ENCODE measurements at regions not wholly inside any gene's neighbourhood (a gene's known extent, or its start where the extent isn't known, plus 50 kb on each side); places are given as distances from the start of the nearest gene placed in this dataset.
"Not testable (repeated sequence)": the region's sequence is repeated elsewhere in the genome, so short reads cannot be mapped to it uniquely, and the experiment has no call there.

DNA sequence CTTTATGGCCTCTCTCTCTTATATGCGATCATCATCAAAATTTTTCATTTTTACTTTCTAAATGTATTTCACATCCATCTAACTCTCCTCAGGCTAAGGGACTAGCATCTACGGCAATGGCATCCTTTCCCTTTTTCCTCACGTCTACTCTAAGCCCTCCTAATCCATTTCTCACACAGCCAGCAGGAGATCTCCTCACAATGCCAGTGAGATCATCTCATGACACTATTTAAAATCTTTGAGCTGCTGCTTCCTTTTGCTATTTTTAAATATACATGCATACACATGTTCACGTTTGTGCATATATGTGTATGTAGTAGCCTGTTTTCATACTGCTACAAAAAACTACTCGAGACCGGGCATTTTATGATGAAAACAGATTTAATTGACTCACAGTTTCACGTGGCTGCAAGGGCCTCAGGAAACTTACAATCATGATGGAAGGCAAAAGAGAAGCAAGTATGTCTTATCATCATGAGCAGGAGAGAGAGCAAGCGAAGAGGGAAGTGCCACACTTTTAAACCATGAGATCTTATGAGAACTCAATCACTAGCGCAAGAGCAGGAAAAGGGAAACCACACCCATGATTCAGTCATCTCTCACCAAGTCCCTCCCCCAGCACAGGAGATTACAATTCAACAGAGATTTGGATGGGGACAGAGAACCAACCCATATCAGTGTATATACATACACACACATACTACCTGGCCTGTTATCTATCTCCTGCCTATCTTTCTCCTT lies 599.2 kb upstream of the ROBO1 start:
- H3K36me3 Mint-ChIP-seq (ENCODE audit: low read depth): no peaks in the 10 kb centered on the region
- intact Hi-C loops (cut with micrococcal nuclease): no loop called here
- H3K4me1 Mint-ChIP-seq (ENCODE audit: low read depth): no peaks in the 10 kb centered on the region
- no peaks in the 10 kb centered on the region for H3K27me3 Mint-ChIP-seq (ENCODE audit: insufficient read depth)
- no peak overlapping the region for H3K4me3 Mint-ChIP-seq
- H3K9me3 Mint-ChIP-seq: peaks cover 8% of the 10 kb centered on the region
- DNase-seq (ENCODE audit: low spot score): no peak
- H3K27ac Mint-ChIP-seq: no peak overlapping the region

DNA sequence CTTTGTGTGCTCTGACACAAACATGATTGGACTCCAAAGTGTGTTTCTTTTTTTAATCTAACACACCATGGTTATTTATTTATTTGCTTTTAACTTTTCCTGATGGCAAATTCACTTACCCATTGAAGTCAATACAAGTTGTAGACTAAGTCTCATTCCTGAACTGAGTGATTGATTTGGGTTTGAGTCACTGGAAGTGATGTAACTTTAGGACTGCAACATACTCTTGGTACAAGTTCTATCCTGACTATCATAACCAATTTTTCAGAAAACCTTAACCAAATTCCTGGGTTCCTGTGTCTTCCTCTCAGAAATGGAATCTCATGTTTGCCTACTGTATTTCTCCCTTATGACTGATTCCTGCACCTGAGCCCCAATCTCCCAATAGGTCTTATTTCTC lies 590.0 kb upstream of the ROBO1 start:
- Mint-ChIP-seq H3K9me3 (peaks cover 13% of the 10 kb centered on the region), H3K36me3 (ENCODE audit: low read depth) (no peaks in the 10 kb centered on the region), H3K27ac (no peak overlapping the region), H3K27me3 (ENCODE audit: insufficient read depth) (no peaks in the 10 kb centered on the region), H3K4me1 (ENCODE audit: low read depth) (no peaks in the 10 kb centered on the region), H3K4me3 (no peak overlapping the region)
- no peak for DNase-seq (ENCODE audit: low spot score)
- intact Hi-C loops (cut with micrococcal nuclease): no loop called here

DNA sequence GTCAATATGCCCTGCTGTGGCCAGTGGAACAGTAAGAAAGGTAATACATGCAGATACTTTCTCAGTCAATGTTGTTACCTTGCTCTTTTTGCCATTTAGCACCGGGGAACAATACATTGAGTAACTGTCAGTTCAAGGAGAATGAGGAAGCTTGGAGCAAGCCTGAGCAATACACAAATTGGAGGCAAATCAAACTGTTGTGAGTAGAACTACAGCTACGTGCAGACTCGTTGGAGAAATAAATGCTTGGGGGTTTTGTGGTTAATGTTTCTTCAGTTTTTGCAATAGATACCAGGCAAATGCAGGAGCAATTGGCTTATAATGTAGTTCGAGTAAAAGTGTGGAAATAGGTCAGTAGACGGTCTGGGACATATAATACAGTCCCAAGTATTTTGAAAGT lies 587.3 kb upstream of the ROBO1 start:
- Mint-ChIP-seq H3K27ac (no peak overlapping the region), H3K27me3 (ENCODE audit: insufficient read depth) (no peaks in the 10 kb centered on the region), H3K9me3 (peaks cover 22% of the 10 kb centered on the region), H3K4me1 (ENCODE audit: low read depth) (no peaks in the 10 kb centered on the region), H3K4me3 (no peak overlapping the region), H3K36me3 (ENCODE audit: low read depth) (no peaks in the 10 kb centered on the region)
- intact Hi-C loops (cut with micrococcal nuclease): no loop called here
- DNase-seq (ENCODE audit: low spot score): no peak

DNA sequence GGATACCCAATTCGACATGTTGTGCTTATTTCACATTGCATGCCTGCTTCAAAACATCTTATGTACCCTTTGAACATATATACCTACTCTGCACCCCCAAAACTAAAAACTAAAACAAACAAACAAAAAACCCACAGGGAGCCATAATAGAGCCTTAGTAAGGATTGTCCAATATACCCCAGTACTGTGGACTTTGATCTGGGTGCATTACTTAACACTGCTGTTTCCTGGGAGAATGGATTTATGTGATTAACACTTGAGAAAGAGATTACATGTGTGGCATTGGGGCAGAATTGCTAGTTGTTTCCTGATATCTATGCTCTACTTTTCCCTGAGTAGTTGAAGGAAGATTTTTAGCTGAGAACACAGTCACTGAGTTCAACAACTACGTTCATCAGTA lies 583.4 kb upstream of the ROBO1 start:
- intact Hi-C loops (cut with micrococcal nuclease): no loop called here
- Mint-ChIP-seq H3K4me1 (ENCODE audit: low read depth) (no peaks in the 10 kb centered on the region), H3K27ac (no peak overlapping the region), H3K4me3 (no peak overlapping the region), H3K9me3 (peaks cover 33% of the 10 kb centered on the region), H3K27me3 (ENCODE audit: insufficient read depth) (no peaks in the 10 kb centered on the region), H3K36me3 (ENCODE audit: low read depth) (no peaks in the 10 kb centered on the region)
- no peak for DNase-seq (ENCODE audit: low spot score)

DNA sequence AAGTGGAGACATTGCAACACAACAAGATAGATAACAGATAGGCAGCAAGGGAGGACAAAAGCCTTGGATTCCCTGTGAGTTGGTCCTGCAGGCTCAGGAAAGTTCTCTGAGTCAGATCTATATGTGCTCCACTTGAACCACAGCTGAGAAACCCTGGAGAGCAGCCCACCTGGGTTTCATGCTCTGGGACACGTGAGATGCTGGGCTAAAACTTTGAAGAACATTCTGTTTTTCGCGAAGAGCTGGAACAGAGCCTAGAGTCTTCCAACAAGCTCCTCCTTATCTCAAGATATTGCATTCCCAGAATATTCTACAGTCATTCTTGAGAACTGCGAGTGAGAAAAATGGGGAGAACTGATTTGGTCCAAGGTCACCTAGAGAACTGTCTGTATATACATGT lies 583.0 kb upstream of the ROBO1 start:
- no peak for DNase-seq (ENCODE audit: low spot score)
- no peaks in the 10 kb centered on the region for H3K36me3 Mint-ChIP-seq (ENCODE audit: low read depth)
- H3K4me3 Mint-ChIP-seq: no peak overlapping the region
- intact Hi-C loops (cut with micrococcal nuclease): no loop called here
- no peak overlapping the region for H3K27ac Mint-ChIP-seq
- peaks cover 33% of the 10 kb centered on the region for H3K9me3 Mint-ChIP-seq
- H3K27me3 Mint-ChIP-seq (ENCODE audit: insufficient read depth): no peaks in the 10 kb centered on the region
- H3K4me1 Mint-ChIP-seq (ENCODE audit: low read depth): no peaks in the 10 kb centered on the region

DNA sequence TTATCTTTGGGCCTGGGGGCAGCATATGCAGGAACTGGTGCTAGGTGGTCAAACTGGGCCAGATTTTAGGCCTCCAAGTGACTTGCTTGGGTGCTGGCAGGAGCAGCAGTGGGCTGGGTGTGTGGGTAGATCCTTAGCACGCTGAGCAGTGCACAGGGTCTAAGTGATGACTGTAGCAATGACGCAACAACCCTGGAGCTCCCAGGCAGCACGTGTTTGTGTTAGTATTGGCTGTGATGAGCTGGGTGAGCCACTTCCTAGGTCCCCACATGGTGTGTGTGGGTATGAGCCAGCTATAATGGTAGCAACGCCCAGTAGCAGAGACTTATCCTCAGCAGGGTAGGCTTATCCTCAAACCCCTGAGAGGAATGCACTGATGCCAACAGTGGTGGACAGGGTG lies 570.6 kb upstream of the ROBO1 start:
- intact Hi-C loops (cut with micrococcal nuclease): no loop called here
- Mint-ChIP-seq H3K4me3 (no peak overlapping the region), H3K9me3 (peaks cover 30% of the 10 kb centered on the region), H3K4me1 (ENCODE audit: low read depth) (no peaks in the 10 kb centered on the region), H3K27ac (no peak overlapping the region), H3K36me3 (ENCODE audit: low read depth) (no peaks in the 10 kb centered on the region), H3K27me3 (ENCODE audit: insufficient read depth) (no peaks in the 10 kb centered on the region)
- DNase-seq (ENCODE audit: low spot score): no peak

DNA sequence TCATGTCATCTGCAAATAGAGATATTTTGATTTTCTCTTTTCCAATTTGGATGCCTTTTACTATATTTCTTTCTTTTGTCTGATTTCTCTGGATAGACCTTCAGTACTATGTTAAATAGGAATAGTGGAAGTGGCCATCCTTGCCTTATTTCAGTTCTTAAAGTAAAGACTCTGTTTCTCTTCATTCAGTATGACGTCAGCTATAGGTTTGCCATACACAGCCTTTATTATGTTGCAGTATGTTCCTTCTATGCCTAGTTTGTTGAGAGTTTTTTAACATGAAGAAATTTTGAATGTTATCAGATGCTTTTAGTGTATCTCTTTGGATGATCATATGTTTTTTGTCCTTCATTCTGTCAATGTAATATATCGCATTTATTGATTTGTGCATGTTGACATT lies 566.7 kb upstream of the ROBO1 start:
- peaks cover 26% of the 10 kb centered on the region for H3K9me3 Mint-ChIP-seq
- H3K27ac Mint-ChIP-seq: no peak overlapping the region
- no peaks in the 10 kb centered on the region for H3K36me3 Mint-ChIP-seq (ENCODE audit: low read depth)
- no peaks in the 10 kb centered on the region for H3K4me1 Mint-ChIP-seq (ENCODE audit: low read depth)
- intact Hi-C loops (cut with micrococcal nuclease): no loop called here
- no peaks in the 10 kb centered on the region for H3K27me3 Mint-ChIP-seq (ENCODE audit: insufficient read depth)
- DNase-seq (ENCODE audit: low spot score): no peak
- no peak overlapping the region for H3K4me3 Mint-ChIP-seq

DNA sequence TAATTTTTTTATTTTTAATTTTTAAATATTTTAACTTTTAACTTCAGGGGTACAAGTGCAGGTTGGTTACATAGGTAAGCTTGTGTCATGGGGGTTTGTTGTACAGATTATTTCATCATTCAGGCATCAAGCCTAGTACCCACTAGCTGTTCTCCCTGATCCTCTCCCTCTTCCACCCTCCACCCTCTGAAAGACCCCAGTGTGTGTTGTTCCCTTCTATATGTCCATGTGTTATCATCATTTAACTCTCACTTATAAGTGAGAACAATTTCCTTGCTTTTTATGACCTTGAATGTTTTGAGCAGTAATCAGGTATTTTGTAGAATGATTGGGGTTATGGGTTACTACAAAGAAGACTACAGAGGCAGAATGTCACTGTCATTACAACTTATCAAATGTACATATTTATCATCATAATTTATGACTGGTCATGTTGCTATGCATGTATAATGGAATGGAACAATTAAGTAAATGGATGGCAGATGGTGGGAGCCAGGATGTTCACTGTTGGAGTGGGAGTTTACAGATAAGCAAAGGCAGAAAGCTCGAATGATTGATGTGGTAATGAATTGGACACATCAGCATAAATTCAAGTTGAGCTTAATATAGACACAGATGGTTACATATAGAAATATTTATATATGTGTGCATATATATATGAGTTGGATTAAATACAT lies 563.8 kb upstream of the ROBO1 start:
- intact Hi-C loops (cut with micrococcal nuclease): no loop called here
- Mint-ChIP-seq H3K36me3 (ENCODE audit: low read depth) (no peaks in the 10 kb centered on the region), H3K4me3 (no peak overlapping the region), H3K9me3 (peaks cover 21% of the 10 kb centered on the region), H3K4me1 (ENCODE audit: low read depth) (no peaks in the 10 kb centered on the region), H3K27me3 (ENCODE audit: insufficient read depth) (no peaks in the 10 kb centered on the region), H3K27ac (no peak overlapping the region)
- no peak for DNase-seq (ENCODE audit: low spot score)

DNA sequence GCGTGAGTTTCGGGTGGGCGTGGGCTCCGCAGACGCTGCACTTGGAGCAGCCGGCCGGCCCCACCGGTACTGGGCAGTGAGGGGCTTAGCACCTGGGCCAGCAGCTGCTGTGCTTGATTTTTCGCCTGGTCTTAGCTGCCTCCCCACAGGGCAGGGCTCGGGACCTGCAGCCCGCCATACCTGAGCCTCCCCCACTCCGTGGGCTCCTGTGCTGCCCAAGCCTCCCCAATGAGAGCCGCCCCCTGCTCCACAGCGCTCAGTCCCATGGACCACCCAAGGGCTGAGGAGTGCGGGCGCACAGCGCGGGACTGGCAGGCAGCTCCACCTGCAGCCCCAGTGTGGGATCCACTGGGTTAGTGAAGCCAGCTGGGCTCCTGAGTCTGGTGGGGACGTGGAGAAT lies 546.7 kb upstream of the ROBO1 start:
- intact Hi-C loops (cut with micrococcal nuclease); DNase-seq (ENCODE audit: low spot score); H3K36me3 Mint-ChIP-seq (ENCODE audit: low read depth); H3K4me3 Mint-ChIP-seq; H3K4me1 Mint-ChIP-seq (ENCODE audit: low read depth); H3K27ac Mint-ChIP-seq; H3K27me3 Mint-ChIP-seq (ENCODE audit: insufficient read depth): not testable (repeated sequence)
- peaks cover 51% of the 10 kb centered on the region for H3K9me3 Mint-ChIP-seq

DNA sequence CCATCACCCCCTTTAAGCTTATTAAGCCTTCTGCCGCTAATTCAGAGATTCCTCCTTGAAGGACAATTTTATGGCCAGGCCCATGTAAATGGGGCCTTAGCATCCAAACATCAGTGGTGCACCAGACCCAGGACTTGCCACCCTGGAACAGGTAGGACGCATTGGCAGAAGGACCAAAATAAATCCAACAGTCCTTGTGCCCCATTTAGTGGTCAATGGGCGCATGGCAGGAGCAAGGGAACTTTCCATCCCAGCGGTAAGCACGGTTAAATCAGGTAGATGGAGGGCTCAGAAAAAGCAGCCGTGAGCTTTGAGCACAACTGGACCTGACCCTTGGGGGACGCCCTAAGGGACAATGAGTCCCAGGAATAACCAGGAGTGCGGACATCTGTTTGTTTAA lies 540.8 kb upstream of the ROBO1 start:
- H3K4me3 Mint-ChIP-seq: no peak overlapping the region
- no peak for DNase-seq (ENCODE audit: low spot score)
- no peaks in the 10 kb centered on the region for H3K27me3 Mint-ChIP-seq (ENCODE audit: insufficient read depth)
- H3K4me1 Mint-ChIP-seq (ENCODE audit: low read depth): no peaks in the 10 kb centered on the region
- intact Hi-C loops (cut with micrococcal nuclease): no loop called here
- no peaks in the 10 kb centered on the region for H3K36me3 Mint-ChIP-seq (ENCODE audit: low read depth)
- no peak overlapping the region for H3K27ac Mint-ChIP-seq
- peaks cover 35% of the 10 kb centered on the region for H3K9me3 Mint-ChIP-seq

DNA sequence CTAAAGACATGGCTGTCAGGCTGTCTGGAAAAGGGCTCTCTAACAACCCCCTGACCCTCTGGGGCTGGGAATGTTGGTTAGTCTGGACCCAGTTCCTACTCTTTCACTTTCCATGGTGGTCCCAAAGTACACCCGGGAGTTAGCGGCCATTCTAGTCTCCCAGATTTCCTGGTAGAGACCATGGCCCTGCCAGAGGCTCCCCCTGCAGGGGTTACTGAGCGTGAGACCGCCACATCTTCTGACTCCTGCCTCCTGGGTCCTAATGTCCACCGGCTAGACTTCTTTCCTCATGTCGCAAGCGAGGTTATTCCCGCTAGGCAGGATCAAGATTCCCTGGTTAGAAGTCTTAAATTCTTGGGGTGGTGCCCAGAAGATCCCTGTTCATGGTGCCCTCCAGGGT lies 540.0 kb upstream of the ROBO1 start:
- Mint-ChIP-seq H3K4me3 (no peak overlapping the region), H3K4me1 (ENCODE audit: low read depth) (no peaks in the 10 kb centered on the region), H3K9me3 (peaks cover 30% of the 10 kb centered on the region), H3K36me3 (ENCODE audit: low read depth) (no peaks in the 10 kb centered on the region), H3K27ac (no peak overlapping the region), H3K27me3 (ENCODE audit: insufficient read depth) (no peaks in the 10 kb centered on the region)
- no peak for DNase-seq (ENCODE audit: low spot score)
- intact Hi-C loops (cut with micrococcal nuclease): no loop called here

DNA sequence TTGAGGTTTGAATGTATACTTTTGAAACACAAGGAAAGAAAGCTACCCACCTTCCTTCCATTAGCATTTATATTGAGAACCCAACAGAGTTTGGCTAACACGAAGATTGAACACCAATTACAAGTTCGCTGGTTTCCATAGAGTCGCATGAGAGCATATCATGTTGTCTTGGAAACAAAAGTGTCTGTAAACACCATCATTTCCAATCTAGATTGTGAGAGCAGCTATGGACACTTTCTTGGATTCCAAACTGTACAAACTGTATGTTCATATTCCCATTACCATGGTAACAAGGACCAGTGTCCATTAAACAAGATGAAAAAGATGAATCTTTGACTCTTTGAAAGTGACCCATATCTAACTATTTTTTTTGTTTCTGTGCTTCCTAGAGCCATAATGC lies 529.9 kb upstream of the ROBO1 start:
- no peak for DNase-seq (ENCODE audit: low spot score)
- Mint-ChIP-seq H3K9me3 (peaks cover 4% of the 10 kb centered on the region), H3K4me1 (ENCODE audit: low read depth) (no peaks in the 10 kb centered on the region), H3K4me3 (no peak overlapping the region), H3K36me3 (ENCODE audit: low read depth) (no peaks in the 10 kb centered on the region), H3K27me3 (ENCODE audit: insufficient read depth) (no peaks in the 10 kb centered on the region), H3K27ac (no peak overlapping the region)
- intact Hi-C loops (cut with micrococcal nuclease): no loop called here

DNA sequence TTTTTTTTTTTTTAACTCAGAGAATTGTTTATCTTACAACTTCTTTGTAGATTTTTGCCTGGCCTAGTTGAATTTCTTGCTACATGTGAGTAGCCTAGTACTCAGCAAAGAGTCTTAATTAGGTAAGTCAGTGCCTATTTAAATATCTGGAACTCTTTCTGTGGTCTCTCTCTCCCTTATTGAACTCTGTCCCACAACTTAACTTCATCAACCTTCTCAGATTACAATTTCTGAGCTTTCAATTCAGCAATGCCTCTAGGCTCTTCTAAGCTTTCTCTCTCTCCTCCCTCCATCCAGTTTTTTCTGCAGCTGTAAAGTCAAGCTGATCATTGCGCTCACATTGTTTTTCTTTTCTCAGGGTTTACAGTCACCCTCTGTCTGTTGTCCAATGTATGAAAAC lies 517.6 kb upstream of the ROBO1 start:
- DNase-seq (ENCODE audit: low spot score): no peak
- Mint-ChIP-seq H3K9me3 (peaks cover 7% of the 10 kb centered on the region), H3K27ac (no peak overlapping the region), H3K27me3 (ENCODE audit: insufficient read depth) (no peaks in the 10 kb centered on the region), H3K36me3 (ENCODE audit: low read depth) (no peaks in the 10 kb centered on the region), H3K4me3 (no peak overlapping the region), H3K4me1 (ENCODE audit: low read depth) (no peaks in the 10 kb centered on the region)
- intact Hi-C loops (cut with micrococcal nuclease): no loop called here

DNA sequence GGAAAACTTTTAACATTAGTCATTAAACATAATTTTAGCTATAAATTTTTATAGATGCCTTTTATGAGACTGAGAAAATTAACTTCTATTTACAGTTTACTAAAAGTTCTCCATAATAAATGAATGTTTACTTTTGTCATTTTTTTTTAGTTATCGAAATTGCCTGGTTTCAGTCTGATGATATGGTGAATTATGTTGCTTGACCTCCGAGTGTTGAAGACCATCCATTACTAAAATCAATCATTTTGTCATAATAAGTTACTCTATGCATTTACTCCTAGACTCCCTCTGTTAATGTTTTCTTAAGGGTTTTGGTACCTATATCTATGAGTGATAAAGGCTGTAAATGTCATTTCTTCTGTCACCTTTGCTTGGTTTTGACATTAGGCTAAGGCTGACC lies 516.0 kb upstream of the ROBO1 start:
- no peak overlapping the region for H3K4me3 Mint-ChIP-seq
- no peaks in the 10 kb centered on the region for H3K36me3 Mint-ChIP-seq (ENCODE audit: low read depth)
- no peak for DNase-seq (ENCODE audit: low spot score)
- H3K27ac Mint-ChIP-seq: no peak overlapping the region
- no peaks in the 10 kb centered on the region for H3K4me1 Mint-ChIP-seq (ENCODE audit: low read depth)
- H3K9me3 Mint-ChIP-seq: peaks cover 4% of the 10 kb centered on the region
- intact Hi-C loops (cut with micrococcal nuclease): no loop called here
- H3K27me3 Mint-ChIP-seq (ENCODE audit: insufficient read depth): no peaks in the 10 kb centered on the region
